ENCODE measurements at regions not wholly inside any gene's neighbourhood (a gene's known extent, or its start where the extent isn't known, plus 50 kb on each side); places are given as distances from the start of the nearest gene placed in this dataset.

DNA sequence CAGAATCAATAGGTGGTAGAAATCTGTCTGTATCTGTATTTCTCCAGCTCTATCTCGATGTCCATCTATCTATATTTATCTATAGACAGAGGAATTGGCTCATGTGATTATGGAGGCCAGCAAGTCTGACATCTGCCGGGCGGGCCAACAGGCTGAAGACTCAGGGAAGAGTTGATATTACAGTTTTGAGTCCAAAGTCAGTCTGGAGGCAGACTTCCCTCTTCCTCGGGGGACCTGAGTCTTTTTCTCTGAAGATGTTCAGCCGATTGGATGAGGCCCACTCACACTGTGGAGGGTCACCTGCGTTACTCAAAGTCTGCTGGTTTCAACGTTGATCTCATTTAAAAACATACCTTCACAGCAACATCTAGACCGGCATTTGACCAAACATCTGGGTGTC is 98.7 kb downstream of the RAMP3 start:
- Histone ChIP-seq H3K27me3 (peaks cover 9% of the 10 kb centered on the region), H3K9ac (no peak overlapping the region), H4K20me1 (ENCODE audit: low read depth) (no peaks in the 10 kb centered on the region), H3K9me3 (ENCODE audit: low read depth) (no peaks in the 10 kb centered on the region), H3K4me3 (no peak overlapping the region), H3F3A (ENCODE audit: low read depth) (no peaks in the 10 kb centered on the region), H3K4me1 (no peaks in the 10 kb centered on the region), H3K4me2 (no peak overlapping the region), H3K79me2 (ENCODE audit: low read depth) (no peaks in the 10 kb centered on the region), H3K27ac (no peak overlapping the region), H3K36me3 (no peaks in the 10 kb centered on the region), H2AFZ (replicated peaks) (no peak overlapping the region)
- Mint-ChIP-seq H3K27ac (no peak overlapping the region), H3K4me3 (no peak overlapping the region), H3K4me1 (peaks cover 6% of the 10 kb centered on the region), H3K36me3 (no peaks in the 10 kb centered on the region), H3K9me3 (peaks cover 2% of the 10 kb centered on the region), H3K27me3 (ENCODE audit: insufficient read depth, low read depth) (peaks cover 10% of the 10 kb centered on the region)
- DNase-seq (ENCODE audit: low spot score): no peak
- TF ChIP-seq, protein P1, sequence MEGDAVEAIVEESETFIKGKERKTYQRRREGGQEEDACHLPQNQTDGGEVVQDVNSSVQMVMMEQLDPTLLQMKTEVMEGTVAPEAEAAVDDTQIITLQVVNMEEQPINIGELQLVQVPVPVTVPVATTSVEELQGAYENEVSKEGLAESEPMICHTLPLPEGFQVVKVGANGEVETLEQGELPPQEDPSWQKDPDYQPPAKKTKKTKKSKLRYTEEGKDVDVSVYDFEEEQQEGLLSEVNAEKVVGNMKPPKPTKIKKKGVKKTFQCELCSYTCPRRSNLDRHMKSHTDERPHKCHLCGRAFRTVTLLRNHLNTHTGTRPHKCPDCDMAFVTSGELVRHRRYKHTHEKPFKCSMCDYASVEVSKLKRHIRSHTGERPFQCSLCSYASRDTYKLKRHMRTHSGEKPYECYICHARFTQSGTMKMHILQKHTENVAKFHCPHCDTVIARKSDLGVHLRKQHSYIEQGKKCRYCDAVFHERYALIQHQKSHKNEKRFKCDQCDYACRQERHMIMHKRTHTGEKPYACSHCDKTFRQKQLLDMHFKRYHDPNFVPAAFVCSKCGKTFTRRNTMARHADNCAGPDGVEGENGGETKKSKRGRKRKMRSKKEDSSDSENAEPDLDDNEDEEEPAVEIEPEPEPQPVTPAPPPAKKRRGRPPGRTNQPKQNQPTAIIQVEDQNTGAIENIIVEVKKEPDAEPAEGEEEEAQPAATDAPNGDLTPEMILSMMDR (IDR thresholded peaks at IDR 0.05): no peak
- TF ChIP-seq EZH2phosphoT487 (IDR thresholded peaks at IDR 0.05): no peak
- TF ChIP-seq EZH2 (IDR thresholded peaks at IDR 0.05): no peak

DNA sequence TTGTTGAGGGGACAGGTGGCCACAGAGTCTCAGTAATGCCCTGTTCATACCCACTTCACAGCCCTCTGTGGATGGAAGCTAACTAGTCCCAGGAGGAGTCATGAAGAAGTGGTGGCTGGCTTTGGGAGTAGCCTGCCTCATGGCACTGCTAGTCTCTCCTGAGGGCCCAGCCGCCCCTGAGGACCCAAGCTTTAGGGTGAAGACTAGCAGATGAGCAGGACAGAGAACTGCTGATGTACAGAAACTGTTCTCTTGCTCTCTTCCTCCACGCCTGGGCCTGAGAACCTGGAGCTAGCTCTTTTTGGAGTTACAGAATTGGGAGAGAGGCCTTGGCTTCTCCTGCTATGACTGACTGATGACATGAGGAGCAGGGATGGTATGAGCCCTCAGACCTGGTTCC is 99.2 kb downstream of the RAMP3 start:
- no peaks in the 10 kb centered on the region for H3K9me3 ChIP-seq (ENCODE audit: low read depth)
- H3K9me3 Mint-ChIP-seq: peaks cover 2% of the 10 kb centered on the region
- H3K27me3 Mint-ChIP-seq (ENCODE audit: insufficient read depth, low read depth): peaks cover 10% of the 10 kb centered on the region
- no peaks in the 10 kb centered on the region for H3K36me3 Mint-ChIP-seq
- no peak overlapping the region for H3K9ac ChIP-seq
- H3K4me3 Mint-ChIP-seq: no peak overlapping the region
- H3K4me2 ChIP-seq: no peak overlapping the region
- H3K27ac Mint-ChIP-seq: no peak overlapping the region
- no peaks in the 10 kb centered on the region for H3K4me1 ChIP-seq
- H3K36me3 ChIP-seq: no peaks in the 10 kb centered on the region
- H2AFZ ChIP-seq (replicated peaks): no peak overlapping the region
- H3K27me3 ChIP-seq: peaks cover 9% of the 10 kb centered on the region
- H3K79me2 ChIP-seq (ENCODE audit: low read depth): no peaks in the 10 kb centered on the region
- H3K4me3 ChIP-seq: no peak overlapping the region
- DNase-seq (ENCODE audit: low spot score): no peak
- no peak overlapping the region for H3K27ac ChIP-seq
- no peaks in the 10 kb centered on the region for H4K20me1 ChIP-seq (ENCODE audit: low read depth)
- TF ChIP-seq, protein P1 (IDR thresholded peaks at IDR 0.05): no peak
- TF ChIP-seq EZH2 (IDR thresholded peaks at IDR 0.05) (no peak), EZH2phosphoT487 (IDR thresholded peaks at IDR 0.05) (no peak)
- no peaks in the 10 kb centered on the region for H3F3A ChIP-seq (ENCODE audit: low read depth)
- peaks cover 6% of the 10 kb centered on the region for H3K4me1 Mint-ChIP-seq

DNA sequence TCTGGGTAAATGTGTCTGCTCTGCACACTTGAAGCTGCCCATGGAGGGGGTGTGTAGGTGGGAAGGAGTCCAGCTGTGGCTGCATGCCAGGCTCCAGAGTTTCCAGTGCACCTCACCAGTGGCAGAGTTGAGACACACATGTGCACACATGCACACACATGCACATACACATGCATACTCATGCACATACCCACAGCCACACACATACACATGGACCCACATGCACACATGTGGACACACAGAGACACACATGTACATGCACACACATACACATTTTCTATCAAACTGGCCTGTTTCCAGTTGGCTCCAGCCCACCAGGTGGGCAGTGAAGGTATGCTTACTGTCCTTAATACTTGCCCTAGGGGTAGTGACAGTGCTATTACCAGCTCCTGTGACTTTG is 99.7 kb downstream of the RAMP3 start:
- no peaks in the 10 kb centered on the region for H3K36me3 Mint-ChIP-seq
- no peak for TF ChIP-seq EZH2 (IDR thresholded peaks at IDR 0.05)
- no peak for TF ChIP-seq EZH2phosphoT487 (IDR thresholded peaks at IDR 0.05)
- TF ChIP-seq, protein P1 (IDR thresholded peaks at IDR 0.05): no peak
- peaks cover 6% of the 10 kb centered on the region for H3K4me1 Mint-ChIP-seq
- H3K27ac ChIP-seq: no peak overlapping the region
- no peaks in the 10 kb centered on the region for H3K36me3 ChIP-seq
- H3K79me2 ChIP-seq (ENCODE audit: low read depth): no peaks in the 10 kb centered on the region
- H3K9me3 ChIP-seq (ENCODE audit: low read depth): no peaks in the 10 kb centered on the region
- H3K4me3 Mint-ChIP-seq: no peak overlapping the region
- peaks cover 2% of the 10 kb centered on the region for H3K9me3 Mint-ChIP-seq
- no peak overlapping the region for H3K4me3 ChIP-seq
- no peaks in the 10 kb centered on the region for H4K20me1 ChIP-seq (ENCODE audit: low read depth)
- H3K4me2 ChIP-seq: no peak overlapping the region
- peaks cover 10% of the 10 kb centered on the region for H3K27me3 Mint-ChIP-seq (ENCODE audit: insufficient read depth, low read depth)
- H3F3A ChIP-seq (ENCODE audit: low read depth): no peaks in the 10 kb centered on the region
- H3K27me3 ChIP-seq: peaks cover 9% of the 10 kb centered on the region
- no peak overlapping the region for H2AFZ ChIP-seq (replicated peaks)
- no peaks in the 10 kb centered on the region for H3K4me1 ChIP-seq
- no peak overlapping the region for H3K9ac ChIP-seq
- DNase-seq (ENCODE audit: low spot score): no peak
- H3K27ac Mint-ChIP-seq: no peak overlapping the region

All from neural progenitor cell (in vitro differentiated cells).